H1 (cell line): ENCODE measurements at regions not wholly inside any gene's neighbourhood (a gene's known extent, or its start where the extent isn't known, plus 50 kb on each side); places are given as distances from the start of the nearest gene placed in this dataset.

Experiments
- CTCF ChIA-PET: fragments of 300-600 bp; sonication (Branson Sonifier 250); formaldehyde crosslinking; loops from one replicate; lab custom pipeline; 2021; ENCODE audit not compliant: partially characterized antibody; lab: Charles Lee
- POLR2A ChIA-PET: fragments of 300-600 bp; sonication (Branson Sonifier 250); formaldehyde crosslinking; loops from one replicate; lab custom pipeline; 2021; ENCODE audit warnings: inconsistent platforms; ENCODE audit not compliant: partially characterized antibody; lab: Charles Lee
- DNase-seq, 2 experiments: peaks; one replicate each; pipeline versions ENCODE4 v3.0.0 to v3.0.0-alpha.2; 2010 to 2022; ENCODE audit warnings: low spot score in 2 of 2, low read depth in 1 of 2, mixed read lengths in 1 of 2
- FAIRE-seq: peaks from 2 replicates; lab custom pipeline; 2011; peaks lifted over from hg19 to GRCh38; lab: Jason Lieb, UNC
- H2AFZ ChIP-seq: 2 replicates; pipeline ENCODE4 v1.8.1; 2012; ENCODE audit warnings: low read length, inconsistent platforms
- H2AK5ac ChIP-seq: 2 replicates; pipeline ENCODE4 v1.6.1; 2013; ENCODE audit warnings: low read depth, low read length
- H2BK120ac ChIP-seq: replicated peaks from 2 replicates; pipeline ENCODE3; 2013; ENCODE audit warnings: low read depth, low read length, inconsistent platforms
- H2BK12ac ChIP-seq: 2 replicates; pipeline ENCODE4 v1.6.1; 2013; ENCODE audit warnings: low read depth, low read length
- H2BK15ac ChIP-seq: 2 replicates; pipeline ENCODE4 v1.6.1; 2013; ENCODE audit warnings: low read length
- H2BK20ac ChIP-seq: 2 replicates; pipeline ENCODE4 v1.6.1; 2013; ENCODE audit warnings: low read length
- H2BK5ac ChIP-seq: 2 replicates; pipeline ENCODE4 v1.6.1; 2013; ENCODE audit warnings: low read depth, low read length
- H3K14ac ChIP-seq: 2 replicates; pipeline ENCODE4 v1.6.1; 2013; ENCODE audit warnings: inconsistent platforms; ENCODE audit not compliant: insufficient read length
- H3K18ac ChIP-seq: 2 replicates; pipeline ENCODE4 v1.6.1; 2013; ENCODE audit warnings: low read length; ENCODE audit errors: extremely low read depth
- H3K23ac ChIP-seq: 2 replicates; pipeline ENCODE4 v1.6.1; 2013; ENCODE audit warnings: inconsistent platforms; ENCODE audit not compliant: insufficient read length
- H3K23me2 ChIP-seq: 2 replicates; pipeline ENCODE4 v1.6.1; 2013; ENCODE audit warnings: low read depth, low read length
- H3K27ac ChIP-seq: 2 replicates; pipeline ENCODE4 v1.6.1; 2011; ENCODE audit warnings: low read depth, low read length, inconsistent platforms
- H3K27me3 ChIP-seq, 4 experiments: replicated peaks in 1 of 4; 1 replicate in 1 of 4; 2 replicates in 3 of 4; pipeline versions ENCODE4 v1.6.1 to v1.8.1; 2011 to 2013; ENCODE audit warnings: low read length in 3 of 4, mild to moderate bottlenecking in 3 of 4, inconsistent platforms in 2 of 4, mixed read lengths in 2 of 4, moderate library complexity in 1 of 4; ENCODE audit not compliant: control insufficient read depth in 3 of 4, insufficient read depth in 3 of 4; ENCODE audit errors: extremely low read depth in 1 of 4
- H3K36me3 ChIP-seq, 4 experiments: 2 replicates each; pipeline versions ENCODE4 v1.6.1 to v1.8.1; 2011 to 2013; ENCODE audit warnings: mild to moderate bottlenecking in 4 of 4, low read length in 3 of 4, moderate library complexity in 2 of 4, control low read depth in 1 of 4, inconsistent platforms in 1 of 4; ENCODE audit not compliant: insufficient read depth in 4 of 4, control insufficient read depth in 2 of 4
- H3K4ac ChIP-seq: replicated peaks from 2 replicates; pipeline ENCODE3; 2013; ENCODE audit warnings: low read length, low read depth, mixed read lengths, inconsistent platforms; ENCODE audit not compliant: insufficient read length
- H3K4me1 ChIP-seq, 4 experiments: replicated peaks in 1 of 4; 1 replicate in 1 of 4; 2 replicates in 3 of 4; pipeline versions ENCODE4 v1.6.1 to v1.8.1; 2011 to 2013; ENCODE audit warnings: low read length in 3 of 4, inconsistent platforms in 2 of 4, mixed read lengths in 1 of 4; ENCODE audit not compliant: insufficient read depth in 4 of 4, control insufficient read depth in 3 of 4
- H3K4me2 ChIP-seq, 2 experiments: 2 replicates each; pipeline versions ENCODE4 v1.6.1 to v1.8.1; 2011 to 2013; ENCODE audit warnings: low read depth in 2 of 2, low read length in 2 of 2, control low read depth in 1 of 2, inconsistent platforms in 1 of 2, mild to moderate bottlenecking in 1 of 2; ENCODE audit not compliant: insufficient read depth in 1 of 2
- H3K4me3 ChIP-seq, 4 experiments: fragments of 200-600, 300-600 bp in 1 of 4; sonication (generic), shearing (Covaris generic), sonication (Bioruptor Twin) in 1 of 4; 2 replicates each; pipeline versions ENCODE4 v1.5.1 to v1.8.1; 2011 to 2016; ENCODE audit warnings: low read length in 4 of 4, low read depth in 3 of 4, control low read depth in 2 of 4, inconsistent platforms in 2 of 4, mild to moderate bottlenecking in 2 of 4, mixed read lengths in 1 of 4, moderate library complexity in 1 of 4; ENCODE audit not compliant: insufficient read depth in 2 of 4; ENCODE audit errors: extremely low read depth in 1 of 4
- H3K56ac ChIP-seq: replicated peaks from 2 replicates; pipeline ENCODE3; 2013; ENCODE audit warnings: low read depth, mild to moderate bottlenecking, mixed read lengths, low read length, inconsistent platforms; ENCODE audit not compliant: insufficient read length
- H3K79me1 ChIP-seq: 2 replicates; pipeline ENCODE4 v1.6.1; 2013; ENCODE audit warnings: low read depth, low read length, control low read depth
- H3K79me2 ChIP-seq, 2 experiments: 2 replicates each; pipeline versions ENCODE4 v1.6.1 to v1.8.1; 2012 to 2013; ENCODE audit warnings: low read length in 2 of 2, mild to moderate bottlenecking in 2 of 2, inconsistent platforms in 1 of 2; ENCODE audit not compliant: insufficient read depth in 2 of 2, control insufficient read depth in 1 of 2
- H3K9ac ChIP-seq, 4 experiments: replicated peaks in 1 of 4; 1 replicate in 1 of 4; 2 replicates in 3 of 4; pipeline versions ENCODE4 v1.6.1 to v1.8.1; 2011 to 2013; ENCODE audit warnings: low read depth in 3 of 4, low read length in 3 of 4, control low read depth in 2 of 4, mild to moderate bottlenecking in 2 of 4, moderate library complexity in 2 of 4, inconsistent platforms in 1 of 4; ENCODE audit errors: extremely low read depth in 1 of 4
- H3K9me3 ChIP-seq, 2 experiments: 2 replicates each; pipeline versions ENCODE4 v1.6.1 to v1.8.1; 2012 to 2013; ENCODE audit warnings: mild to moderate bottlenecking in 2 of 2, moderate library complexity in 2 of 2, control low read depth in 1 of 2, inconsistent platforms in 1 of 2, low read depth in 1 of 2, low read length in 1 of 2, mixed read lengths in 1 of 2; ENCODE audit not compliant: insufficient read depth in 2 of 2
- H4K20me1 ChIP-seq, 2 experiments: replicated peaks in 1 of 2; 2 replicates each; pipeline versions ENCODE3 to v1.8.1; 2011 to 2013; ENCODE audit warnings: inconsistent platforms in 2 of 2, low read length in 2 of 2, mild to moderate bottlenecking in 1 of 2; ENCODE audit not compliant: insufficient read depth in 2 of 2, control insufficient read depth in 1 of 2
- H4K5ac ChIP-seq: 2 replicates; pipeline ENCODE4 v1.6.1; 2013; ENCODE audit warnings: low read length, low read depth, mixed read lengths, inconsistent platforms; ENCODE audit not compliant: insufficient read length
- H4K8ac ChIP-seq: 2 replicates; pipeline ENCODE4 v1.8.0; 2013; ENCODE audit warnings: mild to moderate bottlenecking, moderate library complexity, low read length, inconsistent platforms; ENCODE audit not compliant: insufficient read depth; ENCODE audit errors: extremely low read depth
- H4K91ac ChIP-seq: replicated peaks from 2 replicates; pipeline ENCODE3; 2013; ENCODE audit warnings: low read length, mixed read lengths, inconsistent platforms; ENCODE audit not compliant: insufficient read length
- BACH1 ChIP-seq: IDR thresholded peaks from 2 replicates; pipeline ENCODE4 v1.6.1; 2012; ENCODE audit warnings: low read length, improper control_type of control experiment
- EP300 ChIP-seq, 2 experiments: IDR thresholded peaks; 1 replicate in 1 of 2; 2 replicates in 1 of 2; pipeline ENCODE4 v1.6.1; 2011 to 2012; ENCODE audit warnings: low read depth in 2 of 2, low read length in 2 of 2, mild to moderate bottlenecking in 2 of 2, borderline replicate concordance in 1 of 2, inconsistent platforms in 1 of 2, moderate library complexity in 1 of 2
- GTF2F1 ChIP-seq: IDR thresholded peaks from 2 replicates; pipeline ENCODE4 v1.6.1; 2012; ENCODE audit warnings: low read depth, low read length, improper control_type of control experiment, borderline replicate concordance
- KDM1A ChIP-seq: fragments of 200-600, 300-600 bp; sonication (generic); IDR thresholded peaks from 2 replicates; pipeline ENCODE4 v1.7.1; 2016; ENCODE audit warnings: mild to moderate bottlenecking, low read length, borderline replicate concordance
- PHF8 ChIP-seq: fragments of 200-600 bp; sonication (generic); conservative IDR thresholded peaks from 2 replicates; pipeline ENCODE4 v1.7.1; 2012; ENCODE audit warnings: low read depth, mild to moderate bottlenecking, inconsistent platforms, low read length, moderate library complexity
- POU5F1 ChIP-seq: IDR thresholded peaks from 2 replicates; pipeline ENCODE4 v1.6.1; 2011; ENCODE audit warnings: low read depth, mild to moderate bottlenecking, low read length, moderate library complexity
- WGBS, 2 experiments: shearing (Covaris generic) in 1 of 2; methylation state at CpG; one replicate each; pipeline versions ENCODE4 v1.1.6 to v1.1.7; 2013 to 2015; ENCODE audit warnings: low lambda C conversion rate in 2 of 2, mixed read lengths in 2 of 2, inconsistent platforms in 1 of 2, low coverage in 1 of 2, missing lambda C conversion rate in 1 of 2; ENCODE audit not compliant: insufficient replicate concordance in 2 of 2, insufficient coverage in 1 of 2, insufficient read length in 1 of 2; ENCODE audit errors: extremely low coverage in 1 of 2, missing lambda C conversion rate in 1 of 2; 5-methylcytosine and 5-hydroxymethylcytosine counted together
- TF ChIP-seq, protein P1 (sequence below): IDR thresholded peaks from 2 replicates; pipeline ENCODE4 v1.6.1; 2012; ENCODE audit warnings: inconsistent platforms

DNA sequence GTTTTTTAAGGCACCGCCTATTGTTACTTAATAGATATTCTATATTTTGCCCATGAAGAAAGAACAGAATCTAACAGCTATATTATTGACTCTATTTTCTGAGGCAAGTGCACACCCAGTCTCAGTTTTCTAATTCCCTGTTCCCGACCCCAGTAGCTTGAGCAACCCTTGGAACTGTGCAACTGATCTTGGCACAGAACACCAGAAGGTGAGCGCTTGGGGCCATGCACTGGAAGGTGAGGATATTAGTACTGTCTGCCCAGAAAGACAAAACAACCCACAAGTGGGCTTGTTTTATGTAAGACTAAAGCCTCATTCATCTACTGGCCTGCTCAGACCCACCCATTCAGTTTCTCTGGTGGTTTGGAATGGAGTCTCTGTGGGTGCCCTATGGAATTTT lies 188.8 kb upstream of the LINC00305 start:
- Histone ChIP-seq H4K20me1 (no peaks in the 10 kb centered on the region), H2BK15ac (no peak overlapping the region), H3K4me2 (no peak overlapping the region), H3K23ac (no peak overlapping the region), H2AK5ac (no peak overlapping the region), H3K9me3 (no peaks in the 10 kb centered on the region), H3K79me1 (no peaks in the 10 kb centered on the region), H2BK120ac (no peak overlapping the region), H4K8ac (no peak overlapping the region), H2AFZ (no peak overlapping the region), H4K5ac (no peak overlapping the region), H3K4me3 (no peak overlapping the region), H2BK5ac (no peak overlapping the region), H4K91ac (no peak overlapping the region), H3K18ac (no peak overlapping the region), H2BK20ac (no peak overlapping the region), H2BK12ac (no peak overlapping the region), H3K36me3 (no peaks in the 10 kb centered on the region), H3K27ac (no peak overlapping the region), H3K14ac (no peak overlapping the region), H3K79me2 (no peaks in the 10 kb centered on the region), H3K4me1 (no peaks in the 10 kb centered on the region), H3K56ac (no peak overlapping the region), H3K9ac (no peak overlapping the region), H3K27me3 (no peaks in the 10 kb centered on the region), H3K23me2 (no peaks in the 10 kb centered on the region), H3K4ac (no peak overlapping the region)
- FAIRE-seq (no peak), DNase-seq (no peak)
- no peak for TF ChIP-seq KDM1A
- TF ChIP-seq GTF2F1, result no peak
- no peak for TF ChIP-seq EP300 (IDR thresholded peaks at IDR 0.05; ENCODE audit: borderline replicate concordance in 1 of 2, low read depth in 2 of 2, low read length in 2 of 2)
- TF ChIP-seq, protein P1, sequence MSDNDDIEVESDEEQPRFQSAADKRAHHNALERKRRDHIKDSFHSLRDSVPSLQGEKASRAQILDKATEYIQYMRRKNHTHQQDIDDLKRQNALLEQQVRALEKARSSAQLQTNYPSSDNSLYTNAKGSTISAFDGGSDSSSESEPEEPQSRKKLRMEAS, result no peak
- TF ChIP-seq BACH1, result no peak
- TF ChIP-seq PHF8, result no peak
- TF ChIP-seq POU5F1, result no peak
- WGBS, 2 experiments, result 95% methylated on average over 3 of the region's 3 CpGs; no CpG with 5 or more reads in 1 of the 2 experiments
- ChIA-PET POLR2A (no interaction called here), CTCF (interaction anchor here (0.5 to 1.6 kb wide), 8 partner anchors 8 to 373 kb away, joined by 3 to 6 read pairs (median 4); no protein-coding TSS in a partner anchor)
